Naive thymus-derived CD8-positive, alpha-beta T cell (primary cell): ENCODE measurements at regions not wholly inside any gene's neighbourhood (a gene's known extent, or its start where the extent isn't known, plus 50 kb on each side); places are given as distances from the start of the nearest gene placed in this dataset.
"Not testable (repeated sequence)": the region's sequence is repeated elsewhere in the genome, so short reads cannot be mapped to it uniquely, and the experiment has no call there.

Source experiments
- ATAC-seq, 2 donors: fragments of 150-1000 bp; cut with Tn5 transposase in 1 of 2; sonication (Bioruptor Pico), chemical (Tn5 transposase) in 1 of 2; 1 replicate in 1 of 2; 2 replicates in 1 of 2; pipeline ENCODE4 v1.10.0; 2021; ENCODE audit warnings: mild to moderate bottlenecking in 2 of 2, moderate library complexity in 2 of 2
- POLR2A ChIA-PET: fragments of 350-600 bp; sonication (Branson Sonifier 250); formaldehyde crosslinking; loops from one replicate; lab custom pipeline; 2021; ENCODE audit warnings: antibody characterized with exemption; lab: Charles Lee
- DNase-seq, 10 donors: peaks; one replicate each; pipeline versions ENCODE4 v3.0.0 to v3.0.0-alpha.2; 2020 to 2022
- H3K27ac Mint-ChIP-seq, 10 donors: one replicate each; pipeline ENCODE4 v1.8.0; 2020 to 2022; ENCODE audit warnings: mild to moderate bottlenecking in 10 of 10, mixed read lengths in 10 of 10, moderate library complexity in 4 of 10, inconsistent platforms in 1 of 10
- H3K27me3 Mint-ChIP-seq, 5 donors: one replicate each; pipeline ENCODE4 v1.8.0; 2021 to 2022; ENCODE audit warnings: mixed read lengths in 5 of 5
- H3K36me3 Mint-ChIP-seq, 3 donors: one replicate each; pipeline ENCODE4 v1.8.0; 2020 to 2022; ENCODE audit warnings: mixed read lengths in 3 of 3, mild to moderate bottlenecking in 2 of 3, inconsistent platforms in 1 of 3
- H3K4me1 Mint-ChIP-seq, 4 donors: one replicate each; pipeline ENCODE4 v1.8.0; 2021 to 2022; ENCODE audit warnings: mixed read lengths in 4 of 4
- H3K4me3 Mint-ChIP-seq, 10 donors: one replicate each; pipeline ENCODE4 v1.8.0; 2020 to 2022; ENCODE audit warnings: mild to moderate bottlenecking in 10 of 10, mixed read lengths in 10 of 10, moderate library complexity in 6 of 10, inconsistent platforms in 1 of 10
- H3K9me3 Mint-ChIP-seq, 9 donors: one replicate each; pipeline ENCODE4 v1.8.0; 2020 to 2022; ENCODE audit warnings: mixed read lengths in 9 of 9, mild to moderate bottlenecking in 3 of 9, inconsistent platforms in 1 of 9, moderate library complexity in 1 of 9

- Mint-ChIP-seq H3K27me3 (peaks cover 0 to 2% (median 0%) of the 10 kb centered on the region in 5 donors), H3K27ac (no peak overlapping the region), H3K9me3 (peaks cover 0 to 15% (median 0%) of the 10 kb centered on the region in 9 donors), H3K4me1 (no peaks in the 10 kb centered on the region), H3K36me3 (no peaks in the 10 kb centered on the region), H3K4me3 (no peak overlapping the region)
- POLR2A ChIA-PET: no interaction called here
- ATAC-seq (no peak), DNase-seq (no peak)
These were observed 279.9 kb downstream of the CCER1 start for GRCh38 chr12:90675106-90675505.

DNA sequence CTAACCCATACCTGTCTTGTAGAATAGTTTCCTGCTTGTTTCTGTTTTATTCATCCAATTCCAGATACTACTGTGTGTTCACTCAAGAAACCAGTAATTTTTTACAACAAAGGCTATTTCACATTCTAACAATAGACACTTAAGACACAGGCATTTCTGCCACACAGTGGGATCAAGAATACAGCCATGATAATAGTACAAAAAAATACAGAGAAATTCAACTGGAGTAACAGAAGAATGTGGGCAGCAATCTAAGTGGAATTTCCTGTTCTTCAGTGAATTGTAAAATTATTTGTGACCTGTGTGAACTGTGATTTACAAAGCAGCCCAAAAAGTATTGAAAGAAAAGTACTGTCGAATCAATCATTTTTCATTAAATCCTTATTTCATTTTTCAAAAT lies 282.9 kb downstream of the CCER1 start:
- H3K27me3 Mint-ChIP-seq: peaks cover 0 to 4% (median 0%) of the 10 kb centered on the region in 5 donors
- no peak overlapping the region for H3K27ac Mint-ChIP-seq
- peaks cover 0 to 27% (median 2%) of the 10 kb centered on the region in 9 donors for H3K9me3 Mint-ChIP-seq
- DNase-seq: no peak
- no peak for ATAC-seq
- H3K36me3 Mint-ChIP-seq: no peaks in the 10 kb centered on the region
- no peaks in the 10 kb centered on the region for H3K4me1 Mint-ChIP-seq
- POLR2A ChIA-PET: no interaction called here
- H3K4me3 Mint-ChIP-seq: no peak overlapping the region

- peaks cover 0 to 19% (median 1%) of the 10 kb centered on the region in 9 donors for H3K9me3 Mint-ChIP-seq
- DNase-seq, H3K4me1 Mint-ChIP-seq, H3K27ac Mint-ChIP-seq, POLR2A ChIA-PET, ATAC-seq, H3K36me3 Mint-ChIP-seq, H3K4me3 Mint-ChIP-seq, H3K27me3 Mint-ChIP-seq: not testable (repeated sequence)
These were observed 291.0 kb downstream of the CCER1 start for GRCh38 chr12:90663949-90664348.

DNA sequence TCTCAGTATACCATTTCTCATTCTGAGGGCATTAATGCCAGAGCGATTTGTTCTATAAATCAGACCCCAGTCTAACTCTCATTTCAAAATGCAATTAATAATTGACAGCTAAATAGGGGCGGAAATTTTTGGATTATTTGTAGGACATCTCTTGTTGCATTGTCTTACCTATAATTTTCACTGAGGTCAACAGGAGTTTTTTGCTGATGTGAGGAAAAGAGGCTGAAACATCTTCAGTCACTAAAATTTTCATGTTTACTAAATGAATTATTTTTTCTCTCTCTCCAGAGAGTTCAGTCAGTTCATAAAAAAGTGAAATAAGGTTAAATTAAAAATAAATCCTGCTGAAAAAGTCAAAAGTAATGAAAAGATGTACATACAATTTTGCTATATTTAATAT lies 295.9 kb downstream of the CCER1 start:
- Mint-ChIP-seq H3K27me3 (no peaks in the 10 kb centered on the region), H3K4me1 (no peaks in the 10 kb centered on the region), H3K27ac (no peak overlapping the region), H3K9me3 (peaks cover 0 to 10% (median 0%) of the 10 kb centered on the region in 9 donors), H3K36me3 (no peaks in the 10 kb centered on the region), H3K4me3 (no peak overlapping the region)
- no peak for ATAC-seq
- POLR2A ChIA-PET: no interaction called here
- no peak for DNase-seq

- Mint-ChIP-seq H3K27me3 (no peaks in the 10 kb centered on the region), H3K4me3 (no peak overlapping the region), H3K9me3 (peaks cover 0 to 10% (median 2%) of the 10 kb centered on the region in 9 donors), H3K27ac (no peak overlapping the region), H3K36me3 (no peaks in the 10 kb centered on the region), H3K4me1 (no peaks in the 10 kb centered on the region)
- POLR2A ChIA-PET: no interaction called here
- DNase-seq: no peak
- ATAC-seq: no peak
These were observed 301.9 kb downstream of the CCER1 start for GRCh38 chr12:90653040-90653439.

GRCh38 chr12:90652280-90652679 lies 302.7 kb downstream of the CCER1 start:
- no peak for ATAC-seq
- Mint-ChIP-seq H3K27me3 (no peaks in the 10 kb centered on the region), H3K4me3 (no peak overlapping the region), H3K9me3 (peaks cover 0 to 16% (median 3%) of the 10 kb centered on the region in 9 donors), H3K4me1 (no peaks in the 10 kb centered on the region), H3K36me3 (no peaks in the 10 kb centered on the region), H3K27ac (no peak overlapping the region)
- POLR2A ChIA-PET: no interaction called here
- DNase-seq: no peak

DNA sequence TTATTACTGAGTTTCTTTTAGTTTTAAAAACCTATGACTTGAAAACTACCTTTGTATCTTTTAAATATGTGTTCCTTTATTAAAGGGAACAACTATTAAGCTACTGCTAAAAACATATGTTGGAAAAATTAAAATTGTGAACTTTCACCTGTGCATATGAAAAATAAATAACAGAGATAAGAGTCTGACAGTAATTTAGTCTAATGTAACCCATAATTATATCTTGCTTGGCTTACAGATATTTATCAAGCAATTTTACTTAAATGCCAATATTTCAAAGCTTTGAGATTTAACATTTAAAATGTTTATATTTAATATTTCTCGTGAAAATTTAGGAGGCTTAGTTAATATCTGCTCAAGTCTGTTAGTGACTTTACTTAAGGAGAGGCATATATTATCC lies 309.8 kb downstream of the CCER1 start:
- DNase-seq (no peak), ATAC-seq (no peak)
- H3K4me3 Mint-ChIP-seq: no peak overlapping the region
- peaks cover 0 to 16% (median 2%) of the 10 kb centered on the region in 9 donors for H3K9me3 Mint-ChIP-seq
- POLR2A ChIA-PET: no interaction called here
- no peaks in the 10 kb centered on the region for H3K4me1 Mint-ChIP-seq
- no peaks in the 10 kb centered on the region for H3K27me3 Mint-ChIP-seq
- no peak overlapping the region for H3K27ac Mint-ChIP-seq
- no peaks in the 10 kb centered on the region for H3K36me3 Mint-ChIP-seq

DNA sequence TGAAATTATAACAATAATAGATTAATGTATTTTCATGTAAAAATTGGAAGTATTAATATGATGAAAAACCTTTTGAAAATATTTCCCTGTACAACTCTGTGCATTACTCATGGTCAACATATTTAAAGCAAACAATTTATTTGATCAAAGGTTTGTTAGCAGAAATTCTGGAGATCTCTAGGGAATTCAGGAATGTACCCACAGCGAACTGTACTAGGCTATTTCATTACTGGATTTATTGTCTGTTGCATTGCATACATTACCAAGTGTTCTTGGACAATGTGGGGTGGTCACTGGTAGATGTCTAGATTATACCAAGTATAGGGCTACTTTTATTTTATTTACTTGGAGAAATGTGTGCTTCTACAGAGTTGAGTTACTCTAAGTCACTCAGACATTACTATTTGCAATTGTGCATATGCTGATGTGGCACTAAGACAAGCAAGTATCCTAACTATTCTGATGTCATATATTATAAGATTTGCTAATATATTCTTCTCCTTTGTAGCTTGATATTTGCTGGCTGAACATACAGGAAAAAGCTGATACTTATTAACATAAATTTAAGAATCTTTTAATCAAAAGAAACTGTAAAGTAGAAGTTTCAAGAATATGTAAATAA lies 323.3 kb downstream of the CCER1 start:
- no peaks in the 10 kb centered on the region for H3K36me3 Mint-ChIP-seq
- no peak overlapping the region for H3K27ac Mint-ChIP-seq
- no peaks in the 10 kb centered on the region for H3K27me3 Mint-ChIP-seq
- no peak overlapping the region for H3K4me3 Mint-ChIP-seq
- POLR2A ChIA-PET: no interaction called here
- H3K9me3 Mint-ChIP-seq: peaks cover 0 to 20% (median 10%) of the 10 kb centered on the region in 9 donors
- DNase-seq (no peak), ATAC-seq (no peak)
- H3K4me1 Mint-ChIP-seq: peaks cover 0 to 2% (median 0%) of the 10 kb centered on the region in 4 donors

DNA sequence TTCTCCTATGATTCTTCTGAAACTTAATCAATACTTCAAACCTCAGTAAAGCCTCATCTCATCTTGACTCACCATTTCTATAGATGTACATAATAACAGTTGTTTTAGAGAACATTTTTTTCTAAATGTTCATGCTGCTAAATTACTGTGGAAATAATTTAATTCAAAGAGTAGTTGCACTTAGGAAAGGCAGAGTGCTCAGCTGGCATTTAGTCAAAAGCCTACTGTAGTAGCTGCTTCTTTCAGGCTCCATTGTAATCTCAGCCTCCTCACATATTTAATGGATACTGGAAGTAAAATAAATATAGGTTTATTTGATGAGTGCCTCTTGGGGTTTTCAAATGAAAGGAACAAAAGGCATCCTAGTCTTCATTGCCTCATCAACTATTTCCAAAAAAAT lies 325.0 kb downstream of the CCER1 start:
- Mint-ChIP-seq H3K27ac (no peak overlapping the region), H3K27me3 (no peaks in the 10 kb centered on the region), H3K36me3 (no peaks in the 10 kb centered on the region), H3K4me3 (no peak overlapping the region), H3K4me1 (peaks cover 0 to 2% (median 0%) of the 10 kb centered on the region in 4 donors), H3K9me3 (peaks cover 0 to 20% (median 10%) of the 10 kb centered on the region in 9 donors)
- POLR2A ChIA-PET: interaction anchor here (0.6 kb wide), 1 partner anchor 552 kb away, joined by 3 read pairs; no protein-coding TSS in a partner anchor
- ATAC-seq: no peak
- no peak for DNase-seq

DNA sequence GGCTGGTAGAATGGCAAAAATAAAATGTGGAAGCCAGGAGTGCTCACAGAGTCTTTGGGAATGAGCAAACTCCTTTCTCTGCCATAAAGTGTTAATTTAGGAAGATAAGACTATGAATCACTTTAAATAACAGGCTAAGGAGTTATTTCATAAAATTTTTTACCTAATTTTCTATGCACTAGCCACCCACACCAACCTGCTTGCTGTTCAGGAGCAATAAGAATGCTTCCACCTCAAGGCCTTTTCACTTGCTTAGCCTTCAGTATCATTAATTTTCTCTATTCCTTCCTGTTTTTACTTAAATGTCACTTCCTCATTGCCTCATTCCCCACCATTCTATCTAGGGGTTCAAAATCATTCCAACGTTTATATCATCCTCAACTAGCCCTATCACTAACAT lies 326.8 kb downstream of the CCER1 start:
- Mint-ChIP-seq H3K9me3 (peaks cover 0 to 17% (median 4%) of the 10 kb centered on the region in 9 donors), H3K27me3 (no peaks in the 10 kb centered on the region), H3K4me1 (peaks cover 0 to 2% (median 0%) of the 10 kb centered on the region in 4 donors), H3K4me3 (no peak overlapping the region), H3K36me3 (no peaks in the 10 kb centered on the region), H3K27ac (no peak overlapping the region)
- DNase-seq (no peak), ATAC-seq (no peak)
- POLR2A ChIA-PET: no interaction called here

DNA sequence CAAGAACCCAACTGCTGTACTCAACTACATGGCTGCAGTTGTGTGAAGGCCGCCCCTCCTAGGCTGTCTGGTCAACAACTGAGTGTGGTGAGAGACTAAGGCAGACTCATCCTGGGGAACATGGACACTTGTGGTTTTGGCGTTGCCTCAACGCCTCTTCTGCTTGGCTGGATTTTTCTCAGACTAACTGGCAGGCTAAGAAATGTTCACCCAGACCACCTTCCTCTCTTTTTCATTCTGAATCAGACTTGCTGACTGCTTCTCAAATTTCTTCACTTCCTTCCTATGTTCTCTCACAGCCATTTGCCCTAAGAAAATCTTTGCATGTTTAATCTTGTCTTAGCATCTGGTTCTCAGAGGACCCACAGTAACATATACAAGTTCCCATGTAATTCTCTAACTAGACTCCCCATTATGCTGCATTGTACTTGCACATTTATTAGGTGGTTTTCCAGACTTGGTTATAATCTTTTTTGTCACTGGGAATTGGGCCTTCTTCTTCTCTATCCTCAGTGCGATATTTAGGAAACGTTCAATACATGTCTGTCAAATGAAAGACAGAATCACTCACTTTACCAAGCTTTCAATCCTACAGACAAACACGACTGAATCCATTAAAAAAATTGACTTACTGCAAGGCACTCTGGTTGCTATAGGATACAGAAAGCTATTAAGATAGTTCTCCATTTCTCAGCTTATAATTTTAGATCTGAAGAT lies 327.6 kb downstream of the CCER1 start:
- Mint-ChIP-seq H3K4me1 (peaks cover 0 to 2% (median 0%) of the 10 kb centered on the region in 4 donors), H3K36me3 (no peaks in the 10 kb centered on the region), H3K9me3 (peaks cover 0 to 10% (median 2%) of the 10 kb centered on the region in 9 donors), H3K4me3 (no peak overlapping the region), H3K27me3 (no peaks in the 10 kb centered on the region), H3K27ac (no peak overlapping the region)
- DNase-seq (no peak), ATAC-seq (no peak)
- POLR2A ChIA-PET: no interaction called here

DNA sequence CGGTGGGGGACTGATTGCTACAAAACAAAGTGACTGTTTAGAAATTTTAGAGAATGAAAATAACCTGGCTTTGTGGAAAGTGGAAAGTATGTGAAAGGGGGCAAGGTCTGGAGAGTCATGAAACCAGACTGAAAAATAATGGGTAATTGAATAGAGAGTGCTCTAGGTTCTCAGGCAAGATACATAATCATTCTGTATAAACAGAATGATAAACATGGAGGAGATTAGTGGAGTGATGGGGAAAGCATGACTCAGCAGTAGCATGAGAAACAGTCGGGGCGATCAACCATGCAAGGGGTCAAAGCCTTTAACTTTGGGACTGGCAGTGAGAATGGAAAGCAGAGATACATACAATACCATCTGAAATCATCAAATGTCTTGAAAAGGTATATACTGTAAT lies 332.5 kb downstream of the CCER1 start:
- Mint-ChIP-seq H3K36me3 (no peaks in the 10 kb centered on the region), H3K9me3 (peaks cover 0 to 7% (median 1%) of the 10 kb centered on the region in 9 donors), H3K4me3 (no peak overlapping the region), H3K27ac (no peak overlapping the region), H3K27me3 (no peaks in the 10 kb centered on the region), H3K4me1 (peaks cover 0 to 2% (median 0%) of the 10 kb centered on the region in 4 donors)
- ATAC-seq (no peak), DNase-seq (no peak)
- POLR2A ChIA-PET: no interaction called here

GRCh38 chr12:90621927-90622326 lies 333.0 kb downstream of the CCER1 start:
- ATAC-seq: no peak
- Mint-ChIP-seq H3K4me3 (no peak overlapping the region), H3K36me3 (no peaks in the 10 kb centered on the region), H3K4me1 (no peaks in the 10 kb centered on the region), H3K27me3 (no peaks in the 10 kb centered on the region), H3K9me3 (peaks cover 0 to 2% (median 0%) of the 10 kb centered on the region in 9 donors), H3K27ac (no peak overlapping the region)
- DNase-seq: no peak
- POLR2A ChIA-PET: no interaction called here
